ENCODE measurements at regions not wholly inside any gene's neighbourhood (a gene's known extent, or its start where the extent isn't known, plus 50 kb on each side); places are given as distances from the start of the nearest gene placed in this dataset.
"Not testable (repeated sequence)": the region's sequence is repeated elsewhere in the genome, so short reads cannot be mapped to it uniquely, and the experiment has no call there.

GRCh38 chr9:21695874-21696341, 106.5 kb upstream of the MTAP start:
- DNase-seq (ENCODE audit: low read depth) = no peak

GRCh38 chr9:21696411-21696871, 106.0 kb upstream of the MTAP start:
- no peak for DNase-seq (ENCODE audit: low read depth)

GRCh38 chr9:21708260-21708711, 94.2 kb upstream of the MTAP start:
- no peak for DNase-seq (ENCODE audit: low read depth)

GRCh38 chr9:21708856-21709255, 93.6 kb upstream of the MTAP start:
- DNase-seq (ENCODE audit: low read depth) = no peak

- DNase-seq (ENCODE audit: low read depth) = no peak
Measured at GRCh38 chr9:21709464-21710058, 92.9 kb upstream of the MTAP start.

GRCh38 chr9:21710548-21711191, 91.8 kb upstream of the MTAP start:
- DNase-seq (ENCODE audit: low read depth) = no peak

- DNase-seq (ENCODE audit: low read depth) = no peak
Measured at GRCh38 chr9:21711504-21711903, 90.9 kb upstream of the MTAP start.

GRCh38 chr9:21715408-21715807, 87.0 kb upstream of the MTAP start:
- no peak for DNase-seq (ENCODE audit: low read depth)

GRCh38 chr9:21720758-21721157, 81.7 kb upstream of the MTAP start:
- no peak for DNase-seq (ENCODE audit: low read depth)

- not testable (repeated sequence) for DNase-seq (ENCODE audit: low read depth)
Measured at GRCh38 chr9:21727411-21727810, 75.0 kb upstream of the MTAP start.

GRCh38 chr9:21728781-21729180, 73.7 kb upstream of the MTAP start:
- DNase-seq (ENCODE audit: low read depth) = peak; percentile 59

GRCh38 chr9:21729648-21730047, 72.8 kb upstream of the MTAP start:
- DNase-seq (ENCODE audit: low read depth) = no peak

GRCh38 chr9:21730899-21731298, 71.5 kb upstream of the MTAP start:
- no peak for DNase-seq (ENCODE audit: low read depth)

GRCh38 chr9:21741151-21741550, 61.3 kb upstream of the MTAP start:
- DNase-seq (ENCODE audit: low read depth) = no peak

- no peak for DNase-seq (ENCODE audit: low read depth)
Measured at GRCh38 chr9:21744320-21744719, 58.1 kb upstream of the MTAP start.

GRCh38 chr9:21744841-21745240, 57.6 kb upstream of the MTAP start:
- no peak for DNase-seq (ENCODE audit: low read depth)

GRCh38 chr9:21746550-21746949, 55.9 kb upstream of the MTAP start:
- no peak for DNase-seq (ENCODE audit: low read depth)

- DNase-seq (ENCODE audit: low read depth) = no peak
Measured at GRCh38 chr9:21747175-21747574, 55.3 kb upstream of the MTAP start.

GRCh38 chr9:21750021-21750735, 52.3 kb upstream of the MTAP start:
- no peak for DNase-seq (ENCODE audit: low read depth)

GRCh38 chr9:21751998-21752397, 50.4 kb upstream of the MTAP start:
- DNase-seq (ENCODE audit: low read depth) = no peak
